Skeletal muscle tissue (tissue), 3 donors: ENCODE measurements at regions not wholly inside any gene's neighbourhood (a gene's known extent, or its start where the extent isn't known, plus 50 kb on each side); places are given as distances from the start of the nearest gene placed in this dataset.

Source experiments
- H3K27ac ChIP-seq: one replicate; pipeline ENCODE4 v1.7.0; 2013; ENCODE audit warnings: mild to moderate bottlenecking, low read depth, low read length, inconsistent platforms
- H3K27me3 ChIP-seq, 3 donors: one replicate each; pipeline ENCODE4 v1.7.0; 2013; ENCODE audit warnings: low read length in 3 of 3; ENCODE audit not compliant: control insufficient read depth in 3 of 3, insufficient read depth in 3 of 3
- H3K36me3 ChIP-seq, 3 donors: one replicate each; pipeline ENCODE4 v1.7.0; 2013; ENCODE audit warnings: low read length in 3 of 3; ENCODE audit not compliant: control insufficient read depth in 3 of 3, insufficient read depth in 3 of 3
- H3K4me1 ChIP-seq, 3 donors: one replicate each; pipeline ENCODE4 v1.7.0; 2013; ENCODE audit warnings: low read length in 3 of 3, mild to moderate bottlenecking in 3 of 3; ENCODE audit not compliant: control insufficient read depth in 3 of 3, insufficient read depth in 3 of 3
- H3K4me3 ChIP-seq, 3 donors: one replicate each; pipeline ENCODE4 v1.7.0; 2013; ENCODE audit warnings: low read length in 3 of 3
- H3K9ac ChIP-seq, 3 donors: one replicate each; pipeline ENCODE4 v1.7.0; 2013; ENCODE audit warnings: low read length in 3 of 3, mild to moderate bottlenecking in 3 of 3, moderate library complexity in 2 of 3, low read depth in 1 of 3
- H3K9me3 ChIP-seq, 3 donors: one replicate each; pipeline ENCODE4 v1.7.0; 2013; ENCODE audit warnings: low read length in 3 of 3; ENCODE audit not compliant: control insufficient read depth in 3 of 3
- donor health status: Osteomylitis.

DNA sequence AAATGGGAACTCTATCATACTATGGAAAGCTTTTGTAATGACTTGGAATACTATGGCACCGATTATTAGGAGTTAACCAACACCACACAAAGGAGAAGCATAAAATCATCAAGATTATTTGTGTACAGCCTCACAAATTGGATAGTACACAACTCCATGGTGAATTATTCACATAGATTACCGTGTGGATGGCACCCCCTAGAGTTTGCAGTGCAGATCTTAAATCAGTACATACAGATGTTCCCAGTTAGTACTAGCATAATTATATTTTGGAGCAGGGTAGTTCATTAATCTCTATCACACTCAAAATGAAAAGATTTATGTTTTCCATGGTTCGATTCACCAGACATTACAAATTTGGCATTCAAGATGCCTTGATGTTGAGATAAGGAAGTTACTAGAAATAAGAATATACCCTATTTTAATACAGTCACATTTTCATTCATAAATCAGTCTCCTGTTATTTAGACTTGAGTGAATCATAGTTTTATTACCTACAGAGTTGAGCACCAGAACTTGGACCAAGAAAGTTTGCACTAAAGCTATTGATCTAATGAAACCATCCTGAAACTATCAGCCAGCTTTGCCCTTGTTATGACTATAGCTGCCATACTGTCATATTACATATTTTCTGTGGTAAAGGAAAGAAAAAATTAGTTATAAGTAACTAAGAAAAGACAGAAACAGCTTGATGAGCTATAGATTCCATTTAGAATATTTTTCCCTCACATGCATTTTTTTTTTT is 531.8 kb downstream of the GLUD2 start:
- Histone ChIP-seq H3K27me3 (peaks cover 0 to 2% (median 0%) of the 10 kb centered on the region in 3 donors), H3K4me1 (no peaks in the 10 kb centered on the region), H3K9ac (no peak overlapping the region), H3K4me3 (no peak overlapping the region), H3K9me3 (no peaks in the 10 kb centered on the region), H3K27ac (no peak overlapping the region), H3K36me3 (no peaks in the 10 kb centered on the region)

DNA sequence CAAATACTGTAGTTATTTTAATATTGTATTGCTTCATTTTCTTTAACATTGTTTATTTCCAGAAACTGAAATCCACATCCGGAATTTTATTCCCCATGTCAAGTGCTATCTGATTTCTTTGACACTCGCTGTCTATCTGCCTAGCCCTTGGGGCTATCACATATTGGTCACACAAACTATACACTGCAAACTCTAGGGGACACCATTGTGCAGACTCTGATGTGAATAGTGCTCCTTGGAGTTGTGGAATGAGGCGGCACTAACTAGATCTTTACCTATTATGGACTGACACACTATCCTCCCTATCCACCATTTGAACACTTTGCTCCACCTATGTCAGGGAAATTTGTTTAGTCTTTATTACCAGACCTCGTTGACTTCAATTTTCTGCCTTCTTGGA is 534.5 kb downstream of the GLUD2 start:
- Histone ChIP-seq H3K4me1 (no peaks in the 10 kb centered on the region), H3K9ac (no peak overlapping the region), H3K27ac (no peak overlapping the region), H3K9me3 (no peaks in the 10 kb centered on the region), H3K27me3 (peaks cover 0 to 2% (median 0%) of the 10 kb centered on the region in 3 donors), H3K36me3 (no peaks in the 10 kb centered on the region), H3K4me3 (no peak overlapping the region)

GRCh38 chrX:121585626-121586025 is 538.2 kb downstream of the GLUD2 start:
- H3K36me3 ChIP-seq, result no peaks in the 10 kb centered on the region
- H3K27ac ChIP-seq, result no peak overlapping the region
- no peak overlapping the region for H3K9ac ChIP-seq
- H3K27me3 ChIP-seq, result peaks cover 0 to 2% (median 0%) of the 10 kb centered on the region in 3 donors
- no peak overlapping the region for H3K4me3 ChIP-seq
- no peaks in the 10 kb centered on the region for H3K9me3 ChIP-seq
- no peaks in the 10 kb centered on the region for H3K4me1 ChIP-seq

- Histone ChIP-seq H3K9me3 (no peaks in the 10 kb centered on the region), H3K27me3 (no peaks in the 10 kb centered on the region), H3K9ac (no peak overlapping the region), H3K4me3 (no peak overlapping the region), H3K36me3 (no peaks in the 10 kb centered on the region), H3K4me1 (no peaks in the 10 kb centered on the region), H3K27ac (no peak overlapping the region)
Observed at GRCh38 chrX:121592884-121593283, 545.5 kb downstream of the GLUD2 start.

- no peak overlapping the region for H3K9ac ChIP-seq
- no peak overlapping the region for H3K4me3 ChIP-seq
- H3K4me1 ChIP-seq, result no peaks in the 10 kb centered on the region
- H3K9me3 ChIP-seq, result no peaks in the 10 kb centered on the region
- H3K36me3 ChIP-seq, result no peaks in the 10 kb centered on the region
- H3K27me3 ChIP-seq, result no peaks in the 10 kb centered on the region
- no peak overlapping the region for H3K27ac ChIP-seq
Observed at GRCh38 chrX:121598356-121598755, 550.9 kb downstream of the GLUD2 start.

GRCh38 chrX:121635141-121635540 is 587.7 kb downstream of the GLUD2 start:
- Histone ChIP-seq H3K4me1 (no peaks in the 10 kb centered on the region), H3K27me3 (no peaks in the 10 kb centered on the region), H3K27ac (no peak overlapping the region), H3K9me3 (no peaks in the 10 kb centered on the region), H3K4me3 (no peak overlapping the region), H3K36me3 (no peaks in the 10 kb centered on the region), H3K9ac (no peak overlapping the region)

DNA sequence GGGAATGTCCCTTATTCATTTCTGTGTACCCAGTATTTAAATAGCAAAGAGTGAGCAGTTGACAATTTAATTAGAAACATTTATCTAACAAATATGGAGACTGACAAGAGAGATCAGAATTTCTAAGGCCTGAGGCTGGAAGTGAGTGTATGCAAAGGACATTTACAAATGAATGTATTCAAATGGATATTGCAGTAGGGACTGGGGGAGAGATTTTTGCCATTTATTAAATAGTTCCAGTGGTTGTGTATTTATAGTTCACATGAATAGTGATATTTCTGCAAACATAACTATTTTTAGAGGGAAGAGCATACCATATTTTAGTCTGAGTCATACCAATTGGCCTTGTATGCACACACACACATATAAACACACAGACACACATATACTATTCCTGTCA is 592.4 kb downstream of the GLUD2 start:
- H3K9me3 ChIP-seq, result no peaks in the 10 kb centered on the region
- H3K9ac ChIP-seq, result no peak overlapping the region
- H3K27ac ChIP-seq, result no peak overlapping the region
- no peaks in the 10 kb centered on the region for H3K36me3 ChIP-seq
- no peak overlapping the region for H3K4me3 ChIP-seq
- no peaks in the 10 kb centered on the region for H3K27me3 ChIP-seq
- H3K4me1 ChIP-seq, result no peaks in the 10 kb centered on the region

DNA sequence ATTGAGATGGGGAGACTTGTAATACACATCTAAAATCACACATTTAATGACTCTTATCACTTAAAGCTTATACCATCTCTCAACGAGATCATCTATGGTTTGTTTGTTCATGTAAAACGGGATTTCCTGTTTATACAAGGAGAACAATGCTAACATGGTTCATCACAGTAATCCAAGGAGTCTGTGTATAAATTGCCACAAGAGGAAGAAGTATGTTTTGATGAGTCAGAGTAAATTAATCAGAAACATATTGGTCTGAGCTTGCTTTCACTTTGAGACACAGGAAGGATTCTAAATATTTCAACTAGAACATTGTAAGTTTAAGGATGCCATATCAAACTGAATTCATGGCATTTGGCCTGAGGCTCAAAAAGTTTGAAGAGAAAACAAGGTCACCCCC is 594.1 kb downstream of the GLUD2 start:
- H3K4me1 ChIP-seq, result no peaks in the 10 kb centered on the region
- no peak overlapping the region for H3K4me3 ChIP-seq
- no peaks in the 10 kb centered on the region for H3K27me3 ChIP-seq
- no peaks in the 10 kb centered on the region for H3K9me3 ChIP-seq
- no peak overlapping the region for H3K27ac ChIP-seq
- H3K9ac ChIP-seq, result no peak overlapping the region
- no peaks in the 10 kb centered on the region for H3K36me3 ChIP-seq

- no peaks in the 10 kb centered on the region for H3K27me3 ChIP-seq
- no peak overlapping the region for H3K9ac ChIP-seq
- no peak overlapping the region for H3K27ac ChIP-seq
- no peaks in the 10 kb centered on the region for H3K4me1 ChIP-seq
- H3K4me3 ChIP-seq, result no peak overlapping the region
- H3K9me3 ChIP-seq, result no peaks in the 10 kb centered on the region
- no peaks in the 10 kb centered on the region for H3K36me3 ChIP-seq
Observed at GRCh38 chrX:121642415-121642814, 595.0 kb downstream of the GLUD2 start.

- H3K9me3 ChIP-seq, result no peaks in the 10 kb centered on the region
- H3K9ac ChIP-seq, result no peak overlapping the region
- no peaks in the 10 kb centered on the region for H3K4me1 ChIP-seq
- no peaks in the 10 kb centered on the region for H3K27me3 ChIP-seq
- H3K27ac ChIP-seq, result no peak overlapping the region
- no peak overlapping the region for H3K4me3 ChIP-seq
- H3K36me3 ChIP-seq, result no peaks in the 10 kb centered on the region
Observed at GRCh38 chrX:121649417-121649816, 602.0 kb downstream of the GLUD2 start.
